Stimulated activated CD8-positive, alpha-beta memory T cell treated with anti-CD3 and anti-CD28 coated beads, Interleukin-15, amount 100 ng/mL, for 48 hours (primary cell): ENCODE measurements at regions not wholly inside any gene's neighbourhood (a gene's known extent, or its start where the extent isn't known, plus 50 kb on each side); places are given as distances from the start of the nearest gene placed in this dataset.

ENCODE experiments used
- DNase-seq, 2 donors: peaks; one replicate each; pipeline ENCODE4 v3.0.0-alpha.2; 2020; ENCODE audit warnings: low read depth in 2 of 2

- no peak for DNase-seq
Observed at GRCh38 chr6:1088492-1089001, 223.4 kb upstream of the FOXQ1 start.

GRCh38 chr6:1087154-1087843, 224.6 kb upstream of the FOXQ1 start:
- no peak for DNase-seq

- no peak for DNase-seq
Observed at GRCh38 chr6:1086446-1087153, 225.3 kb upstream of the FOXQ1 start.

- no peak for DNase-seq
Observed at GRCh38 chr6:1082285-1082935, 229.5 kb upstream of the FOXQ1 start.

GRCh38 chr6:1081551-1082284, 230.2 kb upstream of the FOXQ1 start:
- no peak for DNase-seq

GRCh38 chr6:1080453-1081337, 231.2 kb upstream of the FOXQ1 start:
- no peak for DNase-seq

- DNase-seq, result no peak
Observed at GRCh38 chr6:1079525-1079924, 232.4 kb upstream of the FOXQ1 start.

- DNase-seq, result no peak
Observed at GRCh38 chr6:1077478-1078416, 234.2 kb upstream of the FOXQ1 start.

GRCh38 chr6:1076531-1077459, 235.1 kb upstream of the FOXQ1 start:
- no peak for DNase-seq

- no peak for DNase-seq
Observed at GRCh38 chr6:1075880-1076279, 236.0 kb upstream of the FOXQ1 start.

- DNase-seq, result no peak
Observed at GRCh38 chr6:1075444-1075843, 236.5 kb upstream of the FOXQ1 start.

GRCh38 chr6:1070085-1070521, 241.8 kb upstream of the FOXQ1 start:
- no peak for DNase-seq

GRCh38 chr6:1068905-1069304, 243.0 kb upstream of the FOXQ1 start:
- no peak for DNase-seq

GRCh38 chr6:1068068-1068467, 243.8 kb upstream of the FOXQ1 start:
- DNase-seq, result no peak

- no peak for DNase-seq
Observed at GRCh38 chr6:1067346-1067745, 244.6 kb upstream of the FOXQ1 start.

- DNase-seq, result no peak
Observed at GRCh38 chr6:1066449-1067090, 245.3 kb upstream of the FOXQ1 start.

GRCh38 chr6:1065986-1066385, 245.9 kb upstream of the FOXQ1 start:
- no peak for DNase-seq

GRCh38 chr6:1063671-1064355, 248.1 kb upstream of the FOXQ1 start:
- no peak for DNase-seq
